IMR-90 (cell line): ENCODE measurements at regions not wholly inside any gene's neighbourhood (a gene's known extent, or its start where the extent isn't known, plus 50 kb on each side); places are given as distances from the start of the nearest gene placed in this dataset.

Experiments
- ATAC-seq: fragments of 200-7000 bp; cut with Tn5 transposase; 2 replicates; pipeline ENCODE4 v1.9.1; 2020; ENCODE audit warnings: low read depth, mild to moderate bottlenecking, moderate library complexity
- BruUV-seq: library from RNA; stranded (reverse); fragments of 400-500 nt; replicated peaks from 2 replicates; lab custom pipeline; 2021; lab: Mats Ljungman, UMichigan
- CTCF ChIA-PET: fragments of 300-600 bp; formaldehyde crosslinking; extraction: SDS; loops from one replicate; lab custom pipeline; 2021; ENCODE audit warnings: antibody characterized with exemption; lab: Yijun Ruan, JAX
- POLR2A ChIA-PET: fragments of 300-600 bp; sonication (Branson Sonifier 250); formaldehyde crosslinking; loops from one replicate; lab custom pipeline; 2022; ENCODE audit warnings: antibody characterized with exemption; ENCODE audit not compliant: unreplicated experiment; lab: Charles Lee
- DNase-seq: peaks from one replicate; pipeline ENCODE4 v3.0.0; 2013
- H2AFZ ChIP-seq: replicated peaks from 2 replicates; pipeline ENCODE3; 2013; ENCODE audit warnings: low read length, mild to moderate bottlenecking; ENCODE audit not compliant: poor library complexity
- H2AK5ac ChIP-seq: 2 replicates; pipeline ENCODE4 v1.6.1; 2013; ENCODE audit warnings: low read depth, low read length, inconsistent platforms
- H2AK9ac ChIP-seq: replicated peaks from 2 replicates; pipeline ENCODE3; 2013; ENCODE audit warnings: mild to moderate bottlenecking, low read depth, low read length, moderate library complexity; ENCODE audit not compliant: poor library complexity
- H2BK120ac ChIP-seq: 2 replicates; pipeline ENCODE4 v1.6.1; 2013; ENCODE audit warnings: low read depth, low read length, inconsistent platforms
- H2BK15ac ChIP-seq: 3 replicates; pipeline ENCODE4 v1.6.1; 2013; ENCODE audit warnings: low read depth, low read length, inconsistent platforms
- H2BK20ac ChIP-seq: 2 replicates; pipeline ENCODE4 v1.6.1; 2013; ENCODE audit warnings: low read depth, mild to moderate bottlenecking, inconsistent platforms, low read length, moderate library complexity
- H2BK5ac ChIP-seq: 2 replicates; pipeline ENCODE4 v1.6.1; 2013; ENCODE audit warnings: mild to moderate bottlenecking, low read depth, low read length, inconsistent platforms; ENCODE audit not compliant: poor library complexity, severe bottlenecking
- H3K14ac ChIP-seq: replicated peaks from 2 replicates; pipeline ENCODE4 v1.6.1; 2013; ENCODE audit warnings: low read depth, low read length, inconsistent platforms
- H3K18ac ChIP-seq: 2 replicates; pipeline ENCODE4 v1.6.1; 2013; ENCODE audit warnings: low read depth, low read length, control low read depth
- H3K23ac ChIP-seq: 2 replicates; pipeline ENCODE4 v1.6.1; 2013; ENCODE audit warnings: low read depth, low read length, inconsistent platforms
- H3K27ac ChIP-seq: 2 replicates; pipeline ENCODE4 v1.5.1; 2013; ENCODE audit warnings: mild to moderate bottlenecking, control low read depth, low read length; ENCODE audit not compliant: insufficient read depth
- H3K27me3 ChIP-seq: 2 replicates; pipeline ENCODE4 v1.6.1; 2013; ENCODE audit warnings: low read length; ENCODE audit not compliant: control insufficient read depth, insufficient read depth
- H3K36me3 ChIP-seq: 2 replicates; pipeline ENCODE4 v1.6.1; 2013; ENCODE audit warnings: low read length, mixed read lengths; ENCODE audit not compliant: control insufficient read depth, insufficient read depth
- H3K4ac ChIP-seq: 2 replicates; pipeline ENCODE4 v1.6.1; 2013; ENCODE audit warnings: low read depth, low read length, inconsistent platforms
- H3K4me1 ChIP-seq: 2 replicates; pipeline ENCODE4 v1.6.1; 2013; ENCODE audit warnings: low read length, mixed read lengths; ENCODE audit not compliant: control insufficient read depth, insufficient read depth
- H3K4me2 ChIP-seq: 2 replicates; pipeline ENCODE4 v1.6.1; 2013; ENCODE audit warnings: low read depth, mild to moderate bottlenecking, control low read depth, low read length, moderate library complexity
- H3K4me3 ChIP-seq: 2 replicates; pipeline ENCODE4 v1.5.1; 2013; ENCODE audit warnings: low read depth, mild to moderate bottlenecking, control low read depth, low read length, moderate library complexity; ENCODE audit not compliant: insufficient read depth
- H3K56ac ChIP-seq: 2 replicates; pipeline ENCODE4 v1.6.1; 2013; ENCODE audit warnings: low read length, inconsistent platforms; ENCODE audit not compliant: insufficient read depth; ENCODE audit errors: extremely low read depth
- H3K79me1 ChIP-seq, 2 experiments: 2 replicates each; pipeline ENCODE4 v1.6.1; 2013; ENCODE audit warnings: low read length in 2 of 2, inconsistent platforms in 1 of 2, low read depth in 1 of 2
- H3K9ac ChIP-seq: 2 replicates; pipeline ENCODE4 v1.6.1; 2013; ENCODE audit warnings: low read depth, low read length, control low read depth
- H3K9me1 ChIP-seq: 2 replicates; pipeline ENCODE4 v1.6.1; 2013; ENCODE audit warnings: low read length, inconsistent platforms; ENCODE audit not compliant: insufficient read depth
- H3K9me3 ChIP-seq: 2 replicates; pipeline ENCODE4 v1.6.1; 2013; ENCODE audit warnings: low read length; ENCODE audit not compliant: control insufficient read depth, insufficient read depth
- H4K20me1 ChIP-seq: 2 replicates; pipeline ENCODE4 v1.6.1; 2013; ENCODE audit warnings: low read length, inconsistent platforms; ENCODE audit not compliant: insufficient read depth
- H4K5ac ChIP-seq: 2 replicates; pipeline ENCODE4 v1.6.1; 2013; ENCODE audit warnings: mild to moderate bottlenecking, low read depth, low read length, control low read depth
- H4K8ac ChIP-seq, 2 experiments: 2 replicates each; pipeline ENCODE4 v1.6.1; 2013; ENCODE audit warnings: low read depth in 2 of 2, low read length in 2 of 2, control low read depth in 1 of 2, inconsistent platforms in 1 of 2
- H4K91ac ChIP-seq: 2 replicates; pipeline ENCODE4 v1.6.1; 2013; ENCODE audit warnings: low read depth, low read length, inconsistent platforms; ENCODE audit not compliant: insufficient read depth
- CHD1 ChIP-seq: IDR thresholded peaks from 2 replicates; pipeline ENCODE4 v1.6.1; 2012; ENCODE audit warnings: low read depth, low read length, improper control_type of control experiment
- MAFK ChIP-seq: IDR thresholded peaks from 2 replicates; pipeline ENCODE4 v1.6.1; 2012; ENCODE audit warnings: low read depth, low read length, improper control_type of control experiment
- MAZ ChIP-seq: IDR thresholded peaks from 2 replicates; pipeline ENCODE4 v1.6.1; 2012; ENCODE audit warnings: low read depth, mild to moderate bottlenecking, low read length, improper control_type of control experiment, moderate library complexity, borderline replicate concordance
- MXI1 ChIP-seq: IDR thresholded peaks from 2 replicates; pipeline ENCODE4 v1.6.1; 2012; ENCODE audit warnings: low read depth, mild to moderate bottlenecking, low read length, moderate library complexity, borderline replicate concordance
- POLR2A ChIP-seq: IDR thresholded peaks from 2 replicates; pipeline ENCODE4 v1.6.1; 2012; ENCODE audit warnings: mild to moderate bottlenecking, low read depth, low read length
- RAD21 ChIP-seq: IDR thresholded peaks from 2 replicates; pipeline ENCODE4 v1.6.1; 2012; ENCODE audit warnings: low read length, improper control_type of control experiment
- RCOR1 ChIP-seq: IDR thresholded peaks from 2 replicates; pipeline ENCODE4 v1.6.1; 2012; ENCODE audit warnings: mild to moderate bottlenecking, low read length, improper control_type of control experiment; ENCODE audit not compliant: insufficient replicate concordance
- RFX5 ChIP-seq: IDR thresholded peaks from 2 replicates; pipeline ENCODE4 v1.8.0; 2012; ENCODE audit warnings: low read depth, mild to moderate bottlenecking, low read length, moderate library complexity
- SMC3 ChIP-seq: fragments of 150-350 bp; IDR thresholded peaks from 2 replicates; pipeline ENCODE4 v1.6.1; 2016; ENCODE audit warnings: low read depth, mild to moderate bottlenecking, antibody characterized with exemption, low read length, moderate library complexity
- WGBS, 2 experiments: methylation state at CpG; one replicate each; pipeline versions ENCODE4 v1.1.5 to v1.1.7; 2013; ENCODE audit warnings: missing lambda C conversion rate in 2 of 2; ENCODE audit not compliant: insufficient read length in 1 of 2; ENCODE audit errors: extremely low coverage in 2 of 2; 5-methylcytosine and 5-hydroxymethylcytosine counted together
- dilution Hi-C: fragments of 300-500 bp; cut with HindIII; formaldehyde crosslinking; loops from one replicate; pipeline ENCODE4 v1.14.3; 2018; ENCODE audit warnings: low sequenced_read_pairs; ENCODE audit not compliant: unreplicated experiment
- in situ Hi-C: fragments of 300-500 bp; cut with MboI; formaldehyde crosslinking; loops from 3 replicates; pipeline ENCODE4 v1.14.3; 2019; ENCODE audit warnings: low sequenced_read_pairs, inconsistent platforms, mixed read lengths
- intact Hi-C: fragments of 100-400 bp; cut with micrococcal nuclease; formaldehyde crosslinking; loops from 2 replicates; pipeline ENCODE4 v1.10.0; 2022
- TF ChIP-seq, protein P1 (sequence below): fragments of 150-350 bp; IDR thresholded peaks from 2 replicates; pipeline ENCODE4 v1.6.1; 2017; ENCODE audit warnings: mild to moderate bottlenecking, antibody characterized with exemption, low read length, low read depth

DNA sequence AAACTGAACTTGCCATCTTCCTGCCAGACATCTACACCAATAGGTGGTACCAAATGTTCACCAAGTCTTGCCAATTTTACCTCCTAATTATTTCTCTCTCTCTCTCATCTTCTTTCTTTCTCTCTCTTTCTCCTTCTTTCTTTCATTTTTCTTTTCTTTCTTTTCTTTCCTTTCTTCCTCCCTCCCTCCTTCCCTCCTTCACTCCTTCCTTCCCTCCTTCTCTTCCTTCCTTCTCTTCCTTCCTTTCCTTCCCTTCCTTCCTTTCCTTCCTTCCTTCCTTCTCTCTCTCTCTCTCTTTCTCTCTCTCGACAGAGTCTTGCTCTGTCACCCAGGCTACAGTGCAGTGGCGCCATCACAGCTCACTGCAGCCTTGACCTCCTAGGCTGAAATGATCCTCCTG, 55.4 kb upstream of the PSMA6 start:
- CTCF ChIA-PET = no interaction called here
- Histone ChIP-seq H3K4me2 (no peak overlapping the region), H2AK5ac (no peak overlapping the region)

More for the DNA sequence above, 55.4 kb upstream of the PSMA6 start:
- BruUV-seq = no TSS peak
- Histone ChIP-seq H2AK9ac (no peak overlapping the region), H4K20me1 (no peaks in the 10 kb centered on the region; the same call in 1 of the 2 replicates), H2AFZ (no peak overlapping the region), H3K36me3 (0 out of 2 replicates have a peak, but pooled peaks cover 1% of the 10 kb centered on the region), H3K4me3 (no peak overlapping the region), H3K23ac (no peak overlapping the region), H2BK120ac (no peak overlapping the region), H3K56ac (no peak overlapping the region), H3K27me3 (no peaks in the 10 kb centered on the region), H3K79me1 (peaks cover 0 to 4% of the 10 kb centered on the region in 2 experiments; a peak in 1 of 4 replicates), H3K9ac (no peak overlapping the region), H3K9me3 (no peaks in the 10 kb centered on the region), H3K9me1 (no peaks in the 10 kb centered on the region), H3K4ac (no peak overlapping the region), H4K5ac (no peak overlapping the region), H2BK5ac (peak overlapping the region; percentile 13), H4K91ac (no peak overlapping the region), H3K14ac (no peak overlapping the region), H2BK20ac (no peak overlapping the region), H4K8ac (no peak overlapping the region), H3K18ac (no peak overlapping the region), H2BK15ac (no peak overlapping the region), H3K27ac (no peak overlapping the region), H3K4me1 (no peaks in the 10 kb centered on the region)
- no peak for ATAC-seq
- intact Hi-C loops = no loop called here
- no CpG with 5 or more reads among the region's 2 CpGs for WGBS, 2 experiments
- POLR2A ChIA-PET = no interaction called here
- in situ Hi-C loops = no loop called here
- dilution Hi-C loops = no loop called here
- TF ChIP-seq RFX5 (no peak), RAD21 (no peak), RCOR1 (no peak), MXI1 (no peak), POLR2A (no peak), MAZ (no peak), SMC3 (no peak), MAFK (no peak), CHD1 (no peak)
- TF ChIP-seq, protein P1, sequence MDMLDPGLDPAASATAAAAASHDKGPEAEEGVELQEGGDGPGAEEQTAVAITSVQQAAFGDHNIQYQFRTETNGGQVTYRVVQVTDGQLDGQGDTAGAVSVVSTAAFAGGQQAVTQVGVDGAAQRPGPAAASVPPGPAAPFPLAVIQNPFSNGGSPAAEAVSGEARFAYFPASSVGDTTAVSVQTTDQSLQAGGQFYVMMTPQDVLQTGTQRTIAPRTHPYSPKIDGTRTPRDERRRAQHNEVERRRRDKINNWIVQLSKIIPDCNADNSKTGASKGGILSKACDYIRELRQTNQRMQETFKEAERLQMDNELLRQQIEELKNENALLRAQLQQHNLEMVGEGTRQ = no peak
- DNase-seq = no peak
